Hepatocyte (in vitro differentiated cells): ENCODE measurements at regions not wholly inside any gene's neighbourhood (a gene's known extent, or its start where the extent isn't known, plus 50 kb on each side); places are given as distances from the start of the nearest gene placed in this dataset.

Experiments
- DNase-seq: peaks from one replicate; pipeline ENCODE4 v3.0.0-alpha.2; 2016; ENCODE audit warnings: low spot score
- H2AFZ ChIP-seq: fragments of 200-600 bp; sonication (generic); 2 replicates; pipeline ENCODE4 v1.6.0; 2016; ENCODE audit warnings: antibody characterized with exemption, mild to moderate bottlenecking
- H3K27ac ChIP-seq: fragments of 200-600 bp; sonication (generic); 2 replicates; pipeline ENCODE4 v1.5.1; 2016; ENCODE audit warnings: mild to moderate bottlenecking
- H3K27me3 ChIP-seq: fragments of 200-600 bp; sonication (generic); 2 replicates; pipeline ENCODE4 v1.6.1; 2016
- H3K36me3 ChIP-seq: fragments of 200-600 bp; sonication (generic); replicated peaks from 2 replicates; pipeline ENCODE4 v1.5.1; 2016; ENCODE audit warnings: low read depth; ENCODE audit not compliant: insufficient read depth
- H3K4me1 ChIP-seq: fragments of 200-600 bp; sonication (generic); 2 replicates; pipeline ENCODE4 v1.5.1; 2016; ENCODE audit warnings: mild to moderate bottlenecking, moderate library complexity; ENCODE audit not compliant: insufficient read depth
- H3K4me2 ChIP-seq: fragments of 200-600 bp; sonication (generic); 2 replicates; pipeline ENCODE4 v1.6.0; 2016
- H3K4me3 ChIP-seq: fragments of 200-600 bp; sonication (generic); 2 replicates; pipeline ENCODE4 v1.5.1; 2016; ENCODE audit warnings: mild to moderate bottlenecking
- H3K79me2 ChIP-seq: fragments of 200-600 bp; sonication (generic); 2 replicates; pipeline ENCODE4 v1.6.0; 2017; ENCODE audit warnings: mild to moderate bottlenecking
- H3K9me2 ChIP-seq: fragments of 200-600 bp; sonication (generic); replicated peaks from 2 replicates; pipeline ENCODE4 v1.6.0; 2017; ENCODE audit warnings: mild to moderate bottlenecking; ENCODE audit not compliant: insufficient read depth
- H3K9me3 ChIP-seq: fragments of 200-600 bp; sonication (generic); 2 replicates; pipeline ENCODE4 v1.5.1; 2016; ENCODE audit warnings: low read depth, mild to moderate bottlenecking
- H4K20me1 ChIP-seq: fragments of 200-600 bp; sonication (generic); 2 replicates; pipeline ENCODE4 v1.6.0; 2016; ENCODE audit warnings: mild to moderate bottlenecking; ENCODE audit not compliant: insufficient read depth, poor library complexity, severe bottlenecking
- CTCF ChIP-seq: fragments of 200-600 bp; sonication (generic); IDR thresholded peaks from 2 replicates; pipeline ENCODE4 v1.5.1; 2016; ENCODE audit warnings: antibody characterized with exemption, mild to moderate bottlenecking; ENCODE audit not compliant: poor library complexity
- EZH2 ChIP-seq: fragments of 200-600 bp; sonication (generic); IDR thresholded peaks from 2 replicates; pipeline ENCODE4 v1.6.1; 2016; ENCODE audit warnings: antibody characterized with exemption, mild to moderate bottlenecking, borderline replicate concordance
- EZH2phosphoT487 ChIP-seq: fragments of 200-600 bp; sonication (generic); IDR thresholded peaks from one replicate; pipeline ENCODE4 v1.6.1; 2018; ENCODE audit warnings: antibody characterized with exemption, mild to moderate bottlenecking, low read depth, moderate library complexity; ENCODE audit not compliant: unreplicated experiment, severe bottlenecking
- WGBS: methylation state at CpG from one replicate; pipeline ENCODE4 v1.1.6; 2016; ENCODE audit warnings: low lambda C conversion rate; ENCODE audit errors: missing lambda C conversion rate; 5-methylcytosine and 5-hydroxymethylcytosine counted together

- Histone ChIP-seq H3K9me2 (no peaks in the 10 kb centered on the region), H3K4me1 (peaks cover 18% of the 10 kb centered on the region), H3K4me3 (no peak overlapping the region), H2AFZ (no peak overlapping the region), H3K27ac (peak overlapping the region; percentile 67), H3K79me2 (no peaks in the 10 kb centered on the region), H3K9me3 (no peaks in the 10 kb centered on the region), H3K4me2 (no peak overlapping the region), H4K20me1 (no peaks in the 10 kb centered on the region), H3K27me3 (no peaks in the 10 kb centered on the region), H3K36me3 (no peaks in the 10 kb centered on the region)
- DNase-seq = no peak
- no peak for TF ChIP-seq CTCF
- no peak for TF ChIP-seq EZH2
- no peak for TF ChIP-seq EZH2phosphoT487
- 71% methylated on average over 6 of the region's 6 CpGs for WGBS
Measured at GRCh38 chr6:137791281-137792159, 75.5 kb upstream of the TNFAIP3 start.

- H3K9me3 ChIP-seq = no peaks in the 10 kb centered on the region
- H3K36me3 ChIP-seq = no peaks in the 10 kb centered on the region
- H3K27me3 ChIP-seq = no peaks in the 10 kb centered on the region
- 93% methylated on average over 6 of the region's 6 CpGs for WGBS
- no peak overlapping the region for H3K27ac ChIP-seq
- TF ChIP-seq CTCF = no peak
- no peak for TF ChIP-seq EZH2
- TF ChIP-seq EZH2phosphoT487 = no peak
- no peak overlapping the region for H3K4me2 ChIP-seq
- H3K4me1 ChIP-seq = peaks cover 18% of the 10 kb centered on the region
- no peak for DNase-seq
- no peak overlapping the region for H3K4me3 ChIP-seq
- H3K9me2 ChIP-seq = no peaks in the 10 kb centered on the region
- H2AFZ ChIP-seq = no peak overlapping the region
- no peaks in the 10 kb centered on the region for H3K79me2 ChIP-seq
- no peaks in the 10 kb centered on the region for H4K20me1 ChIP-seq
Measured at GRCh38 chr6:137792160-137793033, 74.7 kb upstream of the TNFAIP3 start.

GRCh38 chr6:137793805-137794515 is 73.1 kb upstream of the TNFAIP3 start:
- Histone ChIP-seq H3K4me3 (no peak overlapping the region), H3K9me2 (no peaks in the 10 kb centered on the region), H2AFZ (no peak overlapping the region), H3K79me2 (no peaks in the 10 kb centered on the region), H3K36me3 (no peaks in the 10 kb centered on the region), H3K4me2 (no peak overlapping the region), H4K20me1 (no peaks in the 10 kb centered on the region), H3K4me1 (peaks cover 18% of the 10 kb centered on the region), H3K27ac (peak overlapping the region; percentile 80), H3K9me3 (no peaks in the 10 kb centered on the region), H3K27me3 (no peaks in the 10 kb centered on the region)
- DNase-seq = no peak
- 72% methylated on average over 8 of the region's 8 CpGs for WGBS
- no peak for TF ChIP-seq CTCF
- no peak for TF ChIP-seq EZH2
- TF ChIP-seq EZH2phosphoT487 = no peak
